A172 (cell line): ENCODE measurements at regions not wholly inside any gene's neighbourhood (a gene's known extent, or its start where the extent isn't known, plus 50 kb on each side); places are given as distances from the start of the nearest gene placed in this dataset.

Experiments
- DNase-seq: peaks from one replicate; pipeline ENCODE4 v3.0.0-alpha.2; 2015; ENCODE audit warnings: low spot score

DNA sequence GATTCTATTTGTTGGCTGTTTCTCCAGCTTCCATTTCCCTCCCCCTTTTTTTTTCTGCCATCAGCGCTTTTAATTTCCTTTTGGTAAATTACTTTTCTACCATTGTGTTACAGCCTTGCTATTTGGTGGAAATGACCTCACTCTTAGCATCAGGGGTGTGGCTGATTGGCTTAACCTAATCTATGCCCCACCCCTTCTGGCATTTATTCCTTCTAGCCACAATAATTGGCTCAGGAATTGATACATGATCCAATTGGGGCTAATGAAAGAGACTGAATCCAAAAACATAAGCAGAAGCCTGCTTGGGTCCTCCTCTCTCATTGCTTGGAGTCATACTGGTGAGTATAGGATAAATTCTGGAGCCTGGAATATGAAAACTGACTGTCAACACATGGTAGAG is 402.4 kb upstream of the LRRC4C start:
- DNase-seq = no peak

DNA sequence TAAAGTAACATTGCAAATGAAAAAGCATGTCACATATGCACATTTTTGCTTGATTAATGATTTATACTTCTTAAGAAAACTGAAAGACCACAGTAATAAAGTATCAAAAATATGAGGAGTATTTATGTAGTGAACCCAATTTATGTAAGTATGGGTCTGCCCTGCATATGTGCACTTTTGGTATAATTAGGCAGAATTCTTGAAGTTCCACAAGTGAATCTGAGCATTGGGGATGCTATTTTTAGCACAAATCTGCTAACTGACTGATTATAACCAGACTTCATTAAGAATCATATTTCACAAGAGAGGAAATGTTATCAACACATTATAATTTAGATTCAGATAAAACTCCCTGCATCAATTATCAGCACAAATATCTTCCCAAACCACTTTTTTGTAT is 407.1 kb upstream of the LRRC4C start:
- DNase-seq = no peak

- no peak for DNase-seq
Measured at GRCh38 chr11:41868606-41869005, 409.2 kb upstream of the LRRC4C start.

DNA sequence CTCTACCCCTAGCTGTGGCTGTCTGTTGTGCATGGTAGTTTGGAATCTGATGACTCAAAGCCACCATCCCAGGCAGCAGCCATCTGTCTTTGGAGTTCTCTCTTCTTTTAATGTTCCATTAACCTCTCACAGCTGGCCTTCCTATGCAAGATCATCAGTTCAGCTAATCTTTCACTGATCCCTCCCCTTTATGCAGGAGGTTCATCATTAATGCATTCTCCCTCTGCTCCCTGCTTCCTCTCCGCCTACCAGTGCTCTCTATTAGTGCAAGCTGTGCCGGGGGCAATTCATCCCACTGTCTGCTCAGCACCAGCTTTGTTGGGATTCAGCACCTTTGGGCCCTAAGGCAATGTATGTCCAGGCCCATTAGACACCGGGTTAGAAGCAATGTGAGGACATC is 413.0 kb upstream of the LRRC4C start:
- DNase-seq = no peak

- DNase-seq = no peak
Measured at GRCh38 chr11:41872870-41873269, 413.4 kb upstream of the LRRC4C start.

- no peak for DNase-seq
Measured at GRCh38 chr11:41878095-41878494, 418.6 kb upstream of the LRRC4C start.

- peak; percentile 1 for DNase-seq
Measured at GRCh38 chr11:41879214-41879613, 419.8 kb upstream of the LRRC4C start.

DNA sequence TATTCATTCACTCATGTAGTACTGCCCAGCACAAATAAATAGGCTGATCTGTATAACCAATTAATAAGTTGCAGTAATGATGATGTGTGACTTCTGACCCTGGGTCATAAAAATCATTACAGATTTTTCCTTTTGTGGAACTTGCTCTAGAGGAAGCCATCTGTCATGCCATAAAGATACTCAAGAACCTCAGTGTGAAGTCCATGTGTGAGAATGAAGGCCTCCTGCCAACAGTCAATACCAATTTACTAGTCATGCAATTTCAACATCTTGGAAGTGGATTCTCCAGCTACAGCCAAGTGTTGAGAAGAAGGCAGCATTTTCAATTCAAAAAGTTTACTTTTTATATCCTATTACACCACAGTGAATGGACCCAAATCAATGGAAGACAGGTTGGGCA is 435.6 kb upstream of the LRRC4C start:
- no peak for DNase-seq

DNA sequence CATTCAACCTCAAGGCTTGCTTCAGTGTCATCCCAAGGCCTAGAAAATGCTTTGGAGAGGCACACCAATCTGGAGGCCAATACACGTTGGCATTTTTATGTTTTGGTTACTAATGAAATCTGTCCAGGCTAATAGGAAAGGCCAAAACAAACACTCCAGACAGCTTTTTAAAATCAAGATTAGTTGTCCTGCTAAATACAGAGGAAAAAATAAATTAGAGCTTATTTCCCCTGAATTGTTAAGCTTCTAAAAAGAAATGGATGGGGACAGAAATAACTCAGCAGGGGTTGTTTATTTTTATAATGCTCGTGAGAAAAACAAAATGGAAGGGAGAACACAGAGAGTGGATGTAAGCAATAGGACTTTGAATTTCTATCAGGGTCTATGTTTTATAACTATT is 438.5 kb upstream of the LRRC4C start:
- no peak for DNase-seq

DNA sequence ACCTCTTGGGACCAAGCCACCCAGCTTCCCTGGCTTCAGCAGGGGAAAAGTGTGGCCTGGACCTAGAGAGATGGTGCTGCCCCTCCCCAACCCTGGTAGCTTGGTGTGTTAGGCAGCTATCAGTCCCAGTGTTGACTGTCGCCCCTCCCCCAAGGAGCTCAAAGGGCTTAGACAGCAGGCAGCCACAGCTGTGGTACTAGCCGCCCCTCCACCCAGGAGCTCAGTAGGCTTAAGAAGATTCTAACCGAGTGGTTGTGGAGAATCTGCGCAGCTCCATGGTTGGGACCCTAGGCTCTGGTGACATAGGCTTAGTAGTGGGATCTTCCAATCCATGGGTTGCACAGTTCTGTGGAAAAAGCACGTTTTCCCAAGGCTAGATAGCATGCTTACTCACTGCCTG is 458.4 kb upstream of the LRRC4C start:
- DNase-seq = no peak

DNA sequence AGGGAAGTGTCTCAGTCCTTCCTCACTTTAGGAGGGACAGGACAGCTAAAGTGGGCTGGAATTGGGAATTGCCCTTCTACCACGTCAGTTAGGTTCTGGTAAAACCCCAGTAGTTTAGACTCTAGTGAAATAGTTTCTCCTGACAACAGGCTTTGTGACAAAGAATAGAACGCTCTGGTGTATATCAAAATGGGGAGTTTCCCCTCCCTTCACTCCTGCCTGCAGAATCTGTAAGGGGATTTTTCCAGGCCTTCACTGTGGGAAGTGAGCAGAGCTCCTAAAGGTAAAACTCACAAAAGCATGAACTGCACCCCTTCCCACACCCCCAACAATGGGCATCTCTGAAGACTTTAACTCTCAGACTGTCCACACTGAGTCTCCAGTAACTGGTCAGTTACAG is 460.9 kb upstream of the LRRC4C start:
- no peak for DNase-seq

DNA sequence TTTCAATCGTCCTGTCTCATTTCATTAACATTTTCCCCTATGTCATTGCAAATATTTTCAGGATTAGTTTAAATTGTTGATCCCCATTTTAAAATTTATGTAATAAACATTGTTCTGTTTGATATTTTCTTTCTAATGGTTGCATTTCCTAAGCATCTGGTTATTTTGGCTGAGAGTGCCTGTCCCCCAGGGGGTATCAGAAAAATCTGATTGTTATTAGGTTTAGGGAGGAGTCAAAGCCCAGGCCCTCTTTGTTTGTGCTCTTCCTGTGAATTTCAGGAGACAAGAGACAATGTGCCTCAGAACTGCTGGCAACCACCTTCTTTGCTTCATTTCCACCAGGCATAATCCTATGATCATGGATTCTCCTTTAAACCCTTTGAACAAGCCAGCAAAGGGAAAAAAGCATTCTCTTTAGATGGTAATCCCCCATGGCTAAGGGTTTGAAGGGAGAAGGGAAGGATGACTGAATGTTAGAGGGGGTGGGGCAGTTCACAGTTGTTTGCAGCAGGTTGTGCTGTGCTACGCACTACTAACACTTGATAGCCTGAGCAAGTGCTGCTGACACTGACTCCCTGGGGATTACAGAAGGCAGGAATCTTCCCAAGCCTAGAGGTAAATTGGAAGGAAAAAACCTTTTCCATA is 462.4 kb upstream of the LRRC4C start:
- no peak for DNase-seq

DNA sequence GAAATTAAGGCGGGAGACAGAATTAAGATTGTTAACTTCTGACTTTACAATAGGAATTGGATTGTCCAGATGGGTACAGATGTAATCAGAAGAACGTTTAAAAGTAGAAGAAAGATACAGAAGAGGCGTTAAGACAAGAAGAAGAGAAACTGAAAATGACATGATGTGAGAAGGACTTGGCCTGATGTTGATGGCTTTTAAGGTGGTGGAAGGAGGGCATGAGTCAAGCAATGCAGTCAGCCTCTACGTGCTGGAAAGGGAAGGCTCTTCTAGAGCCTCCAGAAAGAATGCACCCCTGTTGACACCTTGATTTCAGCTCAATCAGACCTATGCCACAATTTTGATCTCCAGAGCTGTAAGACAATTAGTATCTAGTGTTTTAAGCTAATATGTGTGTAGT is 466.9 kb upstream of the LRRC4C start:
- no peak for DNase-seq

DNA sequence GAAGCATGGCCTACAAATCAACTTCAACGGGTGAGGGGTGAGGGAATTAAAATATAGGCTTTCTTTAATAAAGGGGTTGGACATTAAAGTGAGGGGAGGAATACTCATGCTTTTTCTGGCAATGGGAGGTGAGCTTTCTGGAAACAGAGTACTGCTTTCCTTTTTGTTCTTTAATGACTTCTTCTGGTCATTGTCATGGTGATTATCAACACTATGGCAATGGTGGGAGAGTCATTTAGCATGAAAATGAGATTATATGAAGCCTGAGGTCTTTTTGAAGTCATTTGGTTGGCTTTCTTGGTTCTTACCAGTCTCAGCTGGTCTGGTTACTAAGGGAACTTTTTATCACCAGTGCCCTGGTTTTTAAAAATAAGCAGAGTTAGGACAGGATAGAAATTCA is 475.8 kb upstream of the LRRC4C start:
- DNase-seq = no peak

DNA sequence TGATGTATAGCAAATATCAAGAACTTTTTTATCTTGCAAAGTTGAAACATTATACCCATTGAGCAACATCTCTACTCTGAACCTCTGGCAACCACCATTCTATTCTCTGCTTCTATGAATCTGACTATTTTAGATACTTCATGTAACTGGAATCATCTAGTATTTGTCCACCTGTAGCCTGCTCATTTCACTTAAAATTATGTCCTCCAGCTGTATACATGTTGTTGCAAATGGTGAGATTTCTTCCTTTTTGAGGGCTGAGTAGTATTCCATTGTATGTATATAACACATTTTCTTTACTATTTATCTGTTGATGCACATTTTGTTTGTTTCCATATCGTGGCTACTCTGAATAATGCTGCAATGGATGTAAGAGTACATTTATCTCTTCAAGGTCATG is 476.3 kb upstream of the LRRC4C start:
- DNase-seq = no peak

DNA sequence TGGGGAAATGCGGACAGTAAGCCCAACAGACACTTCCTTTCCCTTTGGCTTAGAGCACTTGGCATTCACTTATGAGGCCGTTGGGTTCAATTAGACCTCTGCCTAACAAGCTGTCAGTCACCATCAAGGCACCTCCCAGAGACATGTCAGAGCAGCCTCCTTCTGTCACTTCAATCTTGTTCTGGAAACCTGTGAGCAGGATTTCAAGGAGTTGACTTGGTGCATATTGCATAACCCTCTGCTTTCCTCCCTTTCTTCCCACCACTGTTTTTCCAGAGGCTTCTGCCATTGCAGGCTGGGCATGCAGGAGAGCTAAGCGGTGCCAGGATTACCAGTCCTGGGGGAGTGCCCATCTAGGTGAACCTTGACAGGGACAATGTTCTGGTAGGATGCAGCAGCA is 484.2 kb upstream of the LRRC4C start:
- DNase-seq = no peak

DNA sequence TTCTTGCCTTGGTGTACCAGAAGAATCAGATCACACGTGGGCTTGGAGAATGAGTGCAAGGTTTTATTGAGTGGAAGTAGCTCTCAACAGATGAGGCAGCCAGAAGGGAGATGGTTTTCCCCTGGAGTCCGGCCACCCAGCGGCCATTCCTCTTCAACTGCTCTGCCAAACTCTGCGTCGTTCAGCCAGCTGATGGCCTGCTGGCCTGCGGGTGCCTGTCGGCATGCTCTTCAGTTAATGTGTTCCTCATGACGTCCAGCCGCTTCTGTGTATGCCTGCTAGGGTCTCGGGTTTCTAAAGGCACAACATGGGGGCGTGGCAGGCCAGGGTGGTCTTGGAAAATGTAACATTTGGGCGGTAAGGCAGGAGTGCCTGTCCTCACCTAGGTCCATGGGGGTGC is 487.9 kb upstream of the LRRC4C start:
- no peak for DNase-seq

GRCh38 chr11:41950470-41951143 is 491.2 kb upstream of the LRRC4C start:
- DNase-seq = no peak

DNA sequence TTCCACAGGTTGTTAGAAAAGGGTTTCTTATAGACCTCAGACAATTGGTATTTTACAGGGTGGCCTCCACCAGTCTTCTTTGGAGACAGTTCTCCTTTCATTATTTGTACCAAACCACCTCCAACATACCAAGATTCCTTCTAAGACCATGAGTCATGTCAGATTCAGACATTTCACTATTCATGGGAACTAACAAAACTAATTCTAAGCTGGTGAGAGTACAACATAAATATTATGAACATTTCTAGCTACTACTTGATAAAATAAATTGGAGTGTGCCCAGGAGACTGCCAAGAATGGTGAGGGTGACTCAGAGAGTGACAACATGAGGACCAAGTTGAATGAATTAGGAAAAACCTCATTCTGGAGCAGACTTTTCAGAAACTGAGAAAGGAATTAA is 494.6 kb upstream of the LRRC4C start:
- no peak for DNase-seq

GRCh38 chr11:41955066-41955465 is 495.6 kb upstream of the LRRC4C start:
- no peak for DNase-seq

DNA sequence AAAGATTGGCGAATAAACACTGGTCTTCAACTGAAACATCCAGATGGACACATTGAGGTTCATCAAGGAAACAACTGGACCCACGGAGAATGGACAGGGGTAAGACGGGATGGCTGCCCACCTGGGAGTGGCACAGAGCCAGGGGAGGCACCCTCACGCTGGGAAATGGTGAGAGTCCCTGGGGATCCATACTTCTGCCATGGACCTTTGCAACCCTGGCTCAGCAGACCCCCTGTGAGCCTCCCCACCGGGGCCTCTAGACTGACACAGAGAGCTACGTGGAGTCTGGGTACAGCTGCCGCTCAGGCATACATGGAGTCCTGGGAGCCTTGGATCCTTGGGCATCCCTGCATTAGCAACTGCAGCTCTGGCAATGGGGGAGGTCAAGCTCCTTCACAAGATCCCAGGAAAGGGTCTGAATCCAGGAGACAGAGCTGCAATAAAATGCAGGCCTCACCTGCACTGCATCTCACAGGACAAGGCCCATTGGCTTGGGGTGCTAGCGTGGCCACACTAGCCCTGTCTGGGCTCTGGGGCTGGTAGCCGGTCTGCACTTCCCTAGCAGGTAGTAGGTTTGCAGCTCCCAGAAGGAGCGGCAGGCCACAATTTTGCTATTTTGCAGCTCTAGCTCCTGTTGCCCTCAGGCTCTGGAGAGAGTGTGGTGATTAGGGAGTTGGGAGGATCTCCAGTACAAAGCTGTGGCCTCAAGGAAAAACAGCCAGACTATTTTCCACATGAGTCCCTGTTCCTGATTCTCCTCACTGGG is 496.4 kb upstream of the LRRC4C start:
- DNase-seq = no peak

DNA sequence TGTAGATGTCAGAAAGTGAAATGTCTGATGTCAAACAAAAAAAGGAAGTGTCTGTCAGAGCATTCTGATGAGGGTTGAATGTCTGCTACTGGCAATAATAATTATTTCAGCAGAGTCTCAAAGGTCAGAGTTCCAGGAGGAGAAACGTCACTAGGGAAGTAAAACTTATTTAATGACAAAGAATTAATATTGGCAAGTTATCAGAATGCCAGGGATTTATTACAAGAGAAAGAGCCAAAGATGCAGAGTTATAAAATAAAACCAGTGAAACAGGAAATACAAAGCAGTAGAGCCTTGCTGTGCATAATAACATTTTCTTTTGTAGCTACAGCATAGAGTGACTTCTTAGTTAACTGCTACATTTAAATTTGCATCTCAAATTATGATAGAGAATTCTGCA is 504.0 kb upstream of the LRRC4C start:
- no peak for DNase-seq

DNA sequence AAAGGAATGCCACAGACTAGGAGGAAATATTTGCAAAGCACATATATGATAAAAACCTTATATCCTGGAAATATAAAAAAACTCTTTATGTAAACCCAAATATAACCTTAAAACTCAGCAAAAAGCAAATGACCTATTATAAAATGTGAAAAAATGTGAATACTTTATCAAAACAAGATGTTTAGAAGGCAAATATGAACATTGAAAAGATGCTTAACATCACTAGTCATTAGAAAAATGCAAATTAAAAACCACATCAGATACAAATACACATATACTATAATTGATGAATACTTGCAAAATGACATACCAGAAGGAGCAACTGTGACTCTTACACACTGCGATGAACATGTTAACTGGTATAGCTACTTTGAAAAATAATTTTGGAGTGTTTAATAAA is 511.2 kb upstream of the LRRC4C start:
- DNase-seq = no peak
